Lower leg skin (tissue), 3 donors: ENCODE measurements at regions not wholly inside any gene's neighbourhood (a gene's known extent, or its start where the extent isn't known, plus 50 kb on each side); places are given as distances from the start of the nearest gene placed in this dataset.

Experiments used
- POLR2A ChIP-seq, 2 donors: fragments of 450-650 bp; IDR thresholded peaks; one replicate each; pipeline ENCODE4 v1.6.1; 2016 to 2017; ENCODE audit warnings: antibody characterized with exemption in 2 of 2, mild to moderate bottlenecking in 1 of 2, moderate library complexity in 1 of 2
- TF ChIP-seq, protein P1 (sequence below), 3 donors: fragments of 450-650 bp; IDR thresholded peaks; one replicate each; pipeline ENCODE4 v1.5.1; 2016; ENCODE audit warnings: antibody characterized with exemption in 3 of 3, mild to moderate bottlenecking in 3 of 3, moderate library complexity in 2 of 3

- TF ChIP-seq, protein P1, sequence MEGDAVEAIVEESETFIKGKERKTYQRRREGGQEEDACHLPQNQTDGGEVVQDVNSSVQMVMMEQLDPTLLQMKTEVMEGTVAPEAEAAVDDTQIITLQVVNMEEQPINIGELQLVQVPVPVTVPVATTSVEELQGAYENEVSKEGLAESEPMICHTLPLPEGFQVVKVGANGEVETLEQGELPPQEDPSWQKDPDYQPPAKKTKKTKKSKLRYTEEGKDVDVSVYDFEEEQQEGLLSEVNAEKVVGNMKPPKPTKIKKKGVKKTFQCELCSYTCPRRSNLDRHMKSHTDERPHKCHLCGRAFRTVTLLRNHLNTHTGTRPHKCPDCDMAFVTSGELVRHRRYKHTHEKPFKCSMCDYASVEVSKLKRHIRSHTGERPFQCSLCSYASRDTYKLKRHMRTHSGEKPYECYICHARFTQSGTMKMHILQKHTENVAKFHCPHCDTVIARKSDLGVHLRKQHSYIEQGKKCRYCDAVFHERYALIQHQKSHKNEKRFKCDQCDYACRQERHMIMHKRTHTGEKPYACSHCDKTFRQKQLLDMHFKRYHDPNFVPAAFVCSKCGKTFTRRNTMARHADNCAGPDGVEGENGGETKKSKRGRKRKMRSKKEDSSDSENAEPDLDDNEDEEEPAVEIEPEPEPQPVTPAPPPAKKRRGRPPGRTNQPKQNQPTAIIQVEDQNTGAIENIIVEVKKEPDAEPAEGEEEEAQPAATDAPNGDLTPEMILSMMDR (IDR thresholded peaks at IDR 0.05): no peak
- TF ChIP-seq POLR2A (IDR thresholded peaks at IDR 0.05): no peak
These were observed 823.0 kb upstream of the NECTIN3 start for GRCh38 chr3:110248666-110249065.
